ENCODE measurements at regions not wholly inside any gene's neighbourhood (a gene's known extent, or its start where the extent isn't known, plus 50 kb on each side); places are given as distances from the start of the nearest gene placed in this dataset.

DNA sequence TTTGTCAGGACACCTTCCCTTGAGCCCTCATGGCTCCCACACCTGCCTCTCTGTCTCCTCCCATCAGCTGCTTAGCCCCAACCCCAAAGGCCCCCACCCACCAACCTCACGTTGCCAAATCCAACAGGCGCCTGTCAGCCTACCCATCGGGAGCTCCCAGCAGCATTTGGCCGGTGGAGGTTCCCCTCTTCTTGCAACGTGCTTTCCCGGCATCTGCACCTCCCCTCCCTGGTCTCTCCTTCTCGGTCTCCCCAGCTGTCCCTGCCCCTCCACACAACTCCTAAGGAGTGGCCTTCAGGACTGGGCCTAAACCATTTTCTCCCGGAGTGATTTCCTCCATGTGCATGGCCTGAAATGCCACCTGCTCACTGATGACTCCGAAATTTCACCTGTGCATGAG, 71.9 kb downstream of the KLHDC7A start:
- FAIRE-seq (no peak), DNase-seq (ENCODE audit: insufficient read length, low spot score) (no peak)
- TF ChIP-seq, protein P1, sequence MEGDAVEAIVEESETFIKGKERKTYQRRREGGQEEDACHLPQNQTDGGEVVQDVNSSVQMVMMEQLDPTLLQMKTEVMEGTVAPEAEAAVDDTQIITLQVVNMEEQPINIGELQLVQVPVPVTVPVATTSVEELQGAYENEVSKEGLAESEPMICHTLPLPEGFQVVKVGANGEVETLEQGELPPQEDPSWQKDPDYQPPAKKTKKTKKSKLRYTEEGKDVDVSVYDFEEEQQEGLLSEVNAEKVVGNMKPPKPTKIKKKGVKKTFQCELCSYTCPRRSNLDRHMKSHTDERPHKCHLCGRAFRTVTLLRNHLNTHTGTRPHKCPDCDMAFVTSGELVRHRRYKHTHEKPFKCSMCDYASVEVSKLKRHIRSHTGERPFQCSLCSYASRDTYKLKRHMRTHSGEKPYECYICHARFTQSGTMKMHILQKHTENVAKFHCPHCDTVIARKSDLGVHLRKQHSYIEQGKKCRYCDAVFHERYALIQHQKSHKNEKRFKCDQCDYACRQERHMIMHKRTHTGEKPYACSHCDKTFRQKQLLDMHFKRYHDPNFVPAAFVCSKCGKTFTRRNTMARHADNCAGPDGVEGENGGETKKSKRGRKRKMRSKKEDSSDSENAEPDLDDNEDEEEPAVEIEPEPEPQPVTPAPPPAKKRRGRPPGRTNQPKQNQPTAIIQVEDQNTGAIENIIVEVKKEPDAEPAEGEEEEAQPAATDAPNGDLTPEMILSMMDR (IDR thresholded peaks at IDR 0.05; ENCODE audit: insufficient read depth, missing control alignments): no peak

GRCh38 chr1:18553388-18553787, 72.7 kb downstream of the KLHDC7A start:
- DNase-seq (ENCODE audit: insufficient read length, low spot score) (no peak), FAIRE-seq (no peak)
- TF ChIP-seq, protein P1 (IDR thresholded peaks at IDR 0.05; ENCODE audit: insufficient read depth, missing control alignments): no peak

DNA sequence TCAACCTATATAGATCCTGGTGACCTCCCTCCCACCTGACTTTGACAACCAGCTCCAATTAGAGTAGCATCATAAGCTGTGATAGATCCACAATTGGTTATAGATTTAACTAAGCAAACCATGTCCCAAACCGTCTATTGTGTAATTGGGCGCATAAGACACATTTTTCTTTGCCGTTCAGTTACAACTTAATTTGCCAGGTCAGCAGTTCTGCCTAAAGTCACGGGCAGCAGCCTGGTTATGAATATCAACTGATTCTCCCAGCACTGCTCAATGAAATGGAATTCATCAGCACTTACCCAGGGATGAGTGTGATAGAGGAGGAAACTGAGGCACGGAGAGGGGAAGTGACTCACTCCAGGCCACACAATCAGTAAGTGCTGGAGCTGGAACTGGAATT, 73.4 kb downstream of the KLHDC7A start:
- FAIRE-seq: no peak
- TF ChIP-seq, protein P1 (IDR thresholded peaks at IDR 0.05; ENCODE audit: insufficient read depth, missing control alignments): no peak

GRCh38 chr1:18554597-18554996, 73.9 kb downstream of the KLHDC7A start:
- TF ChIP-seq, protein P1 (IDR thresholded peaks at IDR 0.05; ENCODE audit: insufficient read depth, missing control alignments): no peak
- FAIRE-seq: no peak
- no peak for DNase-seq (ENCODE audit: insufficient read length, low spot score)

More for the DNA sequence above, 73.4 kb downstream of the KLHDC7A start:
- no peak for DNase-seq (ENCODE audit: insufficient read length, low spot score)

- no peak for DNase-seq (ENCODE audit: insufficient read length, low spot score)
- TF ChIP-seq, protein P1 (IDR thresholded peaks at IDR 0.05; ENCODE audit: insufficient read depth, missing control alignments): no peak
- no peak for FAIRE-seq
These were observed 74.3 kb downstream of the KLHDC7A start for GRCh38 chr1:18555036-18555435.

GRCh38 chr1:18556364-18556763, 74.3 kb upstream of the PAX7 start:
- TF ChIP-seq, protein P1 (IDR thresholded peaks at IDR 0.05; ENCODE audit: insufficient read depth, missing control alignments): peak; percentile 20
- DNase-seq (ENCODE audit: insufficient read length, low spot score) (no peak), FAIRE-seq (no peak)

GRCh38 chr1:18557621-18558465, 72.8 kb upstream of the PAX7 start:
- TF ChIP-seq, protein P1 (IDR thresholded peaks at IDR 0.05; ENCODE audit: insufficient read depth, missing control alignments): no peak
- DNase-seq (ENCODE audit: insufficient read length, low spot score) (no peak), FAIRE-seq (no peak)

Data from D721Med (cell line).